Heart right ventricle (tissue), 16 donors: ENCODE measurements at regions not wholly inside any gene's neighbourhood (a gene's known extent, or its start where the extent isn't known, plus 50 kb on each side); places are given as distances from the start of the nearest gene placed in this dataset.
"Not testable (repeated sequence)": the region's sequence is repeated elsewhere in the genome, so short reads cannot be mapped to it uniquely, and the experiment has no call there.

ENCODE experiments used
- ATAC-seq, 8 donors: fragments of 200-7000 bp; cut with Tn5 transposase; one replicate each; pipeline ENCODE4 v1.9.1; 2020; ENCODE audit warnings: mild to moderate bottlenecking in 8 of 8, moderate library complexity in 8 of 8, moderate number of reproducible peaks in 1 of 8
- DNase-seq, 2 donors: peaks; one replicate each; pipeline ENCODE4 v3.0.0-alpha.2; 2020
- H3K27ac ChIP-seq, 10 donors: fragments of 200-600 bp; sonication (generic) in 2 of 10; one replicate each; pipeline versions ENCODE4 v1.5.0 to v1.8.0; 2020 to 2022; ENCODE audit warnings: mild to moderate bottlenecking in 3 of 10
- H3K27me3 ChIP-seq, 7 donors: fragments of 200-600 bp; one replicate each; pipeline ENCODE4 v1.8.0; 2021 to 2022; ENCODE audit warnings: mild to moderate bottlenecking in 2 of 7
- H3K36me3 ChIP-seq, 9 donors: fragments of 200-600 bp; sonication (generic) in 1 of 9; one replicate each; pipeline versions ENCODE4 v1.5.0 to v1.8.0; 2020 to 2022; ENCODE audit warnings: mild to moderate bottlenecking in 2 of 9
- H3K4me1 ChIP-seq, 9 donors: fragments of 200-600 bp; sonication (generic) in 1 of 9; one replicate each; pipeline versions ENCODE4 v1.5.0 to v1.8.0; 2020 to 2022; ENCODE audit warnings: mild to moderate bottlenecking in 4 of 9
- H3K4me3 ChIP-seq, 10 donors: fragments of 200-600 bp; sonication (generic) in 2 of 10; one replicate each; pipeline versions ENCODE4 v1.5.0 to v1.8.0; 2020 to 2022; ENCODE audit warnings: mild to moderate bottlenecking in 7 of 10, moderate library complexity in 2 of 10
- H3K9me3 ChIP-seq, 11 donors: fragments of 200-600 bp in 10 of 11; sonication (generic) in 2 of 11; one replicate each; pipeline versions ENCODE4 v1.5.0 to v1.8.0; 2013 to 2022; ENCODE audit warnings: mild to moderate bottlenecking in 2 of 11, control low read depth in 1 of 11, moderate library complexity in 1 of 11
- CTCF ChIP-seq, 9 donors: fragments of 200-600 bp; sonication (generic) in 2 of 9; IDR thresholded peaks; one replicate each; pipeline versions ENCODE4 v1.5.0 to v1.8.0; 2021 to 2022; ENCODE audit warnings: antibody characterized with exemption in 9 of 9, mild to moderate bottlenecking in 5 of 9, moderate library complexity in 1 of 9
- WGBS, 2 donors: extraction: QIAGEN DNeasy Blood & Tissue Kit; methylation state at CpG; one replicate each; pipeline ENCODE4 v1.1.7; 2013; ENCODE audit warnings: inconsistent platforms in 1 of 2; 5-methylcytosine and 5-hydroxymethylcytosine counted together
- intact Hi-C, 10 donors: fragments of 100-400 bp; cut with DNase I; formaldehyde crosslinking; loops; one replicate each; pipeline versions ENCODE4 v1.11.1 to v1.14.2; 2022
- donor health status: Arrhythmogenic right ventricular cardiomyopathy.
- donor health status: ischemic (EF 13 %, LVEDD 7.1; RV severe dilation, severe dysfunction).
- donor health status: healthy with polysubstance abuse.
- donor health status: DM: no; HTN: yes; CAD: no.
- donor health status: DM: no; HTN: no; CAD: no.
- donor health status: ischemic (EF 25% LVEDD 6.9; RV normal size, moderate dysfunction).
- donor health status: ischemic (EF 25% LVEDD 5.7; RV mildly dilated, moderate dysfunction).
- donor health status: healthy.
- donor health status: DM: yes; HTN: yes; CAD: no.
- donor health status: Ischemic cardiomyopathy.
- donor health status: ischemic (EF 35%, LVEDD 5.7; RV mildly dilated, moderate dysfunction).
- donor health status: nonischemic (EF 11% LVEDD 7.7; RV severe dilation, severe dysfunction).
- donor health status: DM: yes; HTN: yes; CAD: no.
- donor health status: PGD.
- donor health status: ischemic (EF 29% LVEDD 5.4; RV normal size, mild dysfunction).
- donor health status: nonischemic (EF 23%, LVEDD 6.1; RV moderate dilation, normal function).

- no peaks in the 10 kb centered on the region for H3K9me3 ChIP-seq
- 82 to 86% methylated on average over 5 of the region's 5 CpGs for WGBS, 2 donors
- no peak overlapping the region for H3K4me3 ChIP-seq
- no peaks in the 10 kb centered on the region for H3K27me3 ChIP-seq
- H3K27ac ChIP-seq, result no peak overlapping the region
- no peak for ATAC-seq
- no peak for DNase-seq
- no peak for TF ChIP-seq CTCF (IDR thresholded peaks at IDR 0.05)
- peaks cover 0 to 21% (median 7%) of the 10 kb centered on the region in 9 donors for H3K4me1 ChIP-seq
- no peaks in the 10 kb centered on the region for H3K36me3 ChIP-seq
- intact Hi-C loops, result no loop called here
These were observed 133.1 kb downstream of the MACIR start for GRCh38 chr5:103391659-103392058.

GRCh38 chr5:103389846-103390245, 131.3 kb downstream of the MACIR start:
- no peak for ATAC-seq
- Histone ChIP-seq H3K27me3 (no peaks in the 10 kb centered on the region), H3K4me3 (no peak overlapping the region), H3K27ac (no peak overlapping the region), H3K36me3 (no peaks in the 10 kb centered on the region), H3K4me1 (peaks cover 0 to 21% (median 7%) of the 10 kb centered on the region in 9 donors), H3K9me3 (no peaks in the 10 kb centered on the region)
- no peak for DNase-seq
- TF ChIP-seq CTCF (IDR thresholded peaks at IDR 0.05), result no peak
- intact Hi-C loops, result no loop called here
- 78 to 80% methylated on average over 3 of the region's 3 CpGs for WGBS, 2 donors

GRCh38 chr5:103389357-103389756, 130.8 kb downstream of the MACIR start:
- intact Hi-C loops, result no loop called here
- DNase-seq (no peak), ATAC-seq (no peak)
- Histone ChIP-seq H3K27me3 (no peaks in the 10 kb centered on the region), H3K27ac (no peak overlapping the region), H3K4me1 (peaks cover 0 to 18% (median 7%) of the 10 kb centered on the region in 9 donors), H3K9me3 (peaks cover 0 to 2% (median 0%) of the 10 kb centered on the region in 11 donors), H3K4me3 (no peak overlapping the region), H3K36me3 (no peaks in the 10 kb centered on the region)
- TF ChIP-seq CTCF (IDR thresholded peaks at IDR 0.05), result no peak
- 90 to 91% methylated on average over 2 of the region's 2 CpGs for WGBS, 2 donors

GRCh38 chr5:103385722-103386121, 127.2 kb downstream of the MACIR start:
- DNase-seq (no peak), ATAC-seq (no peak)
- H3K4me1 ChIP-seq, result no peaks in the 10 kb centered on the region
- intact Hi-C loops, result no loop called here
- H3K9me3 ChIP-seq, result peaks cover 0 to 19% (median 0%) of the 10 kb centered on the region in 11 donors
- no peaks in the 10 kb centered on the region for H3K36me3 ChIP-seq
- H3K4me3 ChIP-seq, result no peak overlapping the region
- no peaks in the 10 kb centered on the region for H3K27me3 ChIP-seq
- no peak overlapping the region for H3K27ac ChIP-seq
- TF ChIP-seq CTCF (IDR thresholded peaks at IDR 0.05), result no peak

- H3K36me3 ChIP-seq, ATAC-seq, H3K4me3 ChIP-seq, H3K4me1 ChIP-seq, intact Hi-C loops, DNase-seq, H3K9me3 ChIP-seq, H3K27me3 ChIP-seq: not testable (repeated sequence)
- WGBS, 2 donors, result 81 to 87% methylated on average over 4 of the region's 4 CpGs
- peak overlapping the region in 1 of 10 donors; percentile 44 for H3K27ac ChIP-seq
These were observed 119.1 kb downstream of the MACIR start for GRCh38 chr5:103377638-103378037.
